Testis (tissue), 2 donors: ENCODE measurements at regions not wholly inside any gene's neighbourhood (a gene's known extent, or its start where the extent isn't known, plus 50 kb on each side); places are given as distances from the start of the nearest gene placed in this dataset.

Experiments
- CTCF ChIP-seq, 3 experiments: fragments of 450-650 bp in 2 of 3; fragments of 200-600 bp in 1 of 3; sonication (generic) in 1 of 3; IDR thresholded peaks; one replicate each; pipeline ENCODE4 v1.5.1; 2016 to 2019; ENCODE audit warnings: antibody characterized with exemption in 3 of 3, mild to moderate bottlenecking in 2 of 3, moderate library complexity in 1 of 3
- POLR2A ChIP-seq: fragments of 450-650 bp; IDR thresholded peaks from one replicate; pipeline ENCODE4 v1.6.1; 2017; ENCODE audit warnings: antibody characterized with exemption, mild to moderate bottlenecking, moderate library complexity

- TF ChIP-seq CTCF (IDR thresholded peaks at IDR 0.05): no peak
- TF ChIP-seq POLR2A: no peak
Measured at GRCh38 chr5:62942384-62942783, 363.8 kb downstream of the LRRC70 start.
